BLaER1 treated with 17β-estradiol and CSF1 and Interleukin-3, amounts not matched to agents 10 nM and 100 nM (cell line): ENCODE measurements at regions not wholly inside any gene's neighbourhood (a gene's known extent, or its start where the extent isn't known, plus 50 kb on each side); places are given as distances from the start of the nearest gene placed in this dataset.

Source experiments
- H3K27ac ChIP-seq, 11 experiments: shearing (Covaris generic); formaldehyde crosslinking; 2 replicates each; pipeline ENCODE4 v1.8.1; 2022
- H3K27me3 ChIP-seq, 11 experiments: shearing (Covaris generic); formaldehyde crosslinking; 2 replicates each; pipeline ENCODE4 v1.8.1; 2022
- H3K36me3 ChIP-seq, 11 experiments: shearing (Covaris generic); formaldehyde crosslinking; 2 replicates each; pipeline ENCODE4 v1.8.1; 2022
- H3K4me1 ChIP-seq, 10 experiments: shearing (Covaris generic); formaldehyde crosslinking; 2 replicates each; pipeline ENCODE4 v1.8.1; 2022
- H3K4me2 ChIP-seq, 11 experiments: shearing (Covaris generic); formaldehyde crosslinking; 2 replicates each; pipeline ENCODE4 v1.8.1; 2022
- H3K4me3 ChIP-seq, 10 experiments: shearing (Covaris generic); formaldehyde crosslinking; 2 replicates each; pipeline ENCODE4 v1.8.1; 2022
- H3K9ac ChIP-seq, 11 experiments: shearing (Covaris generic); formaldehyde crosslinking; 2 replicates each; pipeline ENCODE4 v1.8.1; 2022
- H3K9me3 ChIP-seq, 11 experiments: shearing (Covaris generic); formaldehyde crosslinking; replicated peaks in 1 of 11; 2 replicates each; pipeline ENCODE4 v1.8.1; 2022
- H4K20me1 ChIP-seq, 11 experiments: shearing (Covaris generic); formaldehyde crosslinking; 2 replicates each; pipeline ENCODE4 v1.8.1; 2022
- Cebpa-rat ChIP-seq, 11 experiments: shearing (Covaris generic); IDR thresholded peaks; 2 replicates each; pipeline ENCODE4 v1.8.1; 2022

GRCh38 chr1:22326931-22327330 lies 124.7 kb upstream of the ZBTB40 start:
- H3K27ac ChIP-seq: peak overlapping the region in 6 of 11 experiments; percentile 2 to 59 (median 32); a peak in 7 of 22 replicates
- no peaks in the 10 kb centered on the region for H3K36me3 ChIP-seq
- no peaks in the 10 kb centered on the region for H4K20me1 ChIP-seq
- peaks cover 3 to 85% (median 72%) of the 10 kb centered on the region in 10 experiments; a peak in 17 of 20 replicates for H3K4me1 ChIP-seq
- peak overlapping the region in 10 of 11 experiments; percentile 5 to 83 (median 70); a peak in 18 of 22 replicates for H3K4me2 ChIP-seq
- TF ChIP-seq Cebpa-rat (IDR thresholded peaks at IDR 0.05): no peak
- no peak overlapping the region for H3K4me3 ChIP-seq
- peaks cover 0 to 2% (median 0%) of the 10 kb centered on the region in 11 experiments; a peak in 2 of 22 replicates for H3K9me3 ChIP-seq
- no peak overlapping the region for H3K9ac ChIP-seq
- H3K27me3 ChIP-seq: no peaks in the 10 kb centered on the region

- Histone ChIP-seq H3K4me2 (peak overlapping the region in 9 of 11 experiments; percentile 40 to 83 (median 71); a peak in 17 of 22 replicates), H3K9ac (no peak overlapping the region), H3K27me3 (no peaks in the 10 kb centered on the region), H3K4me3 (no peak overlapping the region), H3K36me3 (no peaks in the 10 kb centered on the region), H3K9me3 (no peaks in the 10 kb centered on the region), H4K20me1 (no peaks in the 10 kb centered on the region), H3K4me1 (peaks cover 3 to 85% (median 72%) of the 10 kb centered on the region in 10 experiments; a peak in 17 of 20 replicates), H3K27ac (peak overlapping the region in 4 of 11 experiments; percentile 11 to 59 (median 38); a peak in 3 of 22 replicates)
- TF ChIP-seq Cebpa-rat (IDR thresholded peaks at IDR 0.05): no peak
Measured at GRCh38 chr1:22327411-22327810, 124.2 kb upstream of the ZBTB40 start.

GRCh38 chr1:22328331-22329147 lies 123.1 kb upstream of the ZBTB40 start:
- no peak for TF ChIP-seq Cebpa-rat (IDR thresholded peaks at IDR 0.05)
- no peak overlapping the region for H3K9ac ChIP-seq
- H3K27me3 ChIP-seq: no peaks in the 10 kb centered on the region
- peaks cover 10 to 82% (median 69%) of the 10 kb centered on the region in 10 experiments for H3K4me1 ChIP-seq
- no peaks in the 10 kb centered on the region for H4K20me1 ChIP-seq
- H3K27ac ChIP-seq: peak overlapping the region in 1 of 11 experiments; percentile 5; a peak in 1 of 22 replicates
- no peaks in the 10 kb centered on the region for H3K9me3 ChIP-seq
- H3K36me3 ChIP-seq: no peaks in the 10 kb centered on the region
- H3K4me3 ChIP-seq: no peak overlapping the region
- H3K4me2 ChIP-seq: peak overlapping the region in 8 of 11 experiments; percentile 21 to 83 (median 39); a peak in 15 of 22 replicates

- Histone ChIP-seq H3K4me3 (no peak overlapping the region), H3K27me3 (no peaks in the 10 kb centered on the region), H3K4me1 (peaks cover 10 to 76% (median 64%) of the 10 kb centered on the region in 10 experiments), H3K27ac (peak overlapping the region in 1 of 11 experiments; percentile 5; a peak in 1 of 22 replicates), H3K9ac (no peak overlapping the region), H4K20me1 (no peaks in the 10 kb centered on the region), H3K36me3 (no peaks in the 10 kb centered on the region), H3K9me3 (no peaks in the 10 kb centered on the region), H3K4me2 (peak overlapping the region in 8 of 11 experiments; percentile 21 to 83 (median 39); a peak in 15 of 22 replicates)
- TF ChIP-seq Cebpa-rat (IDR thresholded peaks at IDR 0.05): no peak
Measured at GRCh38 chr1:22329148-22329515, 122.5 kb upstream of the ZBTB40 start.

GRCh38 chr1:22330092-22330759 lies 121.4 kb upstream of the ZBTB40 start:
- Histone ChIP-seq H3K4me2 (peak overlapping the region in 8 of 11 experiments; percentile 18 to 83 (median 46); a peak in 13 of 22 replicates), H3K4me3 (no peak overlapping the region), H4K20me1 (no peaks in the 10 kb centered on the region), H3K36me3 (no peaks in the 10 kb centered on the region), H3K27me3 (no peaks in the 10 kb centered on the region), H3K9me3 (no peaks in the 10 kb centered on the region), H3K9ac (0 out of 22 replicates have a peak overlapping the region, but pooled peaks of 1 of the 11 experiments have one; percentile 18), H3K4me1 (peaks cover 7 to 65% (median 53%) of the 10 kb centered on the region in 10 experiments), H3K27ac (0 out of 22 replicates have a peak overlapping the region, but pooled peaks of 1 of the 11 experiments have one; percentile 28)
- TF ChIP-seq Cebpa-rat (IDR thresholded peaks at IDR 0.05): no peak

- H3K4me1 ChIP-seq: peaks cover 7 to 60% (median 47%) of the 10 kb centered on the region in 10 experiments
- H4K20me1 ChIP-seq: no peaks in the 10 kb centered on the region
- no peak for TF ChIP-seq Cebpa-rat (IDR thresholded peaks at IDR 0.05)
- H3K36me3 ChIP-seq: no peaks in the 10 kb centered on the region
- H3K4me2 ChIP-seq: peak overlapping the region in 7 of 11 experiments; percentile 21 to 83 (median 53); a peak in 12 of 22 replicates
- H3K27me3 ChIP-seq: no peaks in the 10 kb centered on the region
- H3K9ac ChIP-seq: 0 out of 22 replicates have a peak overlapping the region, but pooled peaks of 1 of the 11 experiments have one; percentile 18
- no peak overlapping the region for H3K27ac ChIP-seq
- H3K4me3 ChIP-seq: no peak overlapping the region
- H3K9me3 ChIP-seq: no peaks in the 10 kb centered on the region
Measured at GRCh38 chr1:22330760-22331119, 120.9 kb upstream of the ZBTB40 start.

GRCh38 chr1:22331618-22332423 lies 119.8 kb upstream of the ZBTB40 start:
- no peaks in the 10 kb centered on the region for H3K9me3 ChIP-seq
- peak overlapping the region in 3 of 11 experiments; percentile 7 to 38 (median 38); a peak in 1 of 22 replicates for H3K4me2 ChIP-seq
- H3K27ac ChIP-seq: no peak overlapping the region
- H3K36me3 ChIP-seq: no peaks in the 10 kb centered on the region
- H4K20me1 ChIP-seq: no peaks in the 10 kb centered on the region
- TF ChIP-seq Cebpa-rat (IDR thresholded peaks at IDR 0.05): no peak
- H3K4me1 ChIP-seq: peaks cover 7 to 49% (median 37%) of the 10 kb centered on the region in 10 experiments
- H3K9ac ChIP-seq: no peak overlapping the region
- H3K4me3 ChIP-seq: no peak overlapping the region
- no peaks in the 10 kb centered on the region for H3K27me3 ChIP-seq

- H3K4me3 ChIP-seq: no peak overlapping the region
- no peak for TF ChIP-seq Cebpa-rat (IDR thresholded peaks at IDR 0.05)
Measured at GRCh38 chr1:22332424-22332717, 119.3 kb upstream of the ZBTB40 start.

More at GRCh38 chr1:22332424-22332717, 119.3 kb upstream of the ZBTB40 start:
- Histone ChIP-seq H3K27me3 (no peaks in the 10 kb centered on the region), H3K9ac (no peak overlapping the region), H3K27ac (no peak overlapping the region), H3K4me1 (peaks cover 5 to 43% (median 31%) of the 10 kb centered on the region in 10 experiments; a peak in 19 of 20 replicates), H4K20me1 (no peaks in the 10 kb centered on the region), H3K9me3 (no peaks in the 10 kb centered on the region), H3K4me2 (no peak overlapping the region), H3K36me3 (no peaks in the 10 kb centered on the region)
